ENCODE measurements at regions not wholly inside any gene's neighbourhood (a gene's known extent, or its start where the extent isn't known, plus 50 kb on each side); places are given as distances from the start of the nearest gene placed in this dataset.
"Not testable (repeated sequence)": the region's sequence is repeated elsewhere in the genome, so short reads cannot be mapped to it uniquely, and the experiment has no call there.

DNA sequence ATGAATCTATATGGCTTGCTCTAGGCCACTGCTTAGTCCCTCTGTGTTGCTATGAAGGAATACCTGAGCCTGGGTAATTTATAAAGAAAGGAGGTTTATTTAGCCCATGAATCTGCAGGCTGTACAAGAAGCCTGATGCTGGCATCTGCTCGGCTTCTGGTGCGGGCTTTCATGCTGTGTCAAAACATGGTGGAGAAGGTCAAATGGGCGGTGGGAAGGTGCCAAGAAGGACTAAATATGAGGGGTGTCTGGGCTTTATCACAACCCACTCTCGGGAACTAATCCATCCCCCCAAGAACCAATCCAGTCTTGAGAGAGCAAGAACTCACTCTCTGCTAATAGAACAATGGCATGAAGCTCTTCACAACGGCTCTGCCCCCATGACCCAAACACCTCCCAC is 481.6 kb downstream of the EIPR1 start:
- no peak for DNase-seq (ENCODE audit: low read depth)

DNA sequence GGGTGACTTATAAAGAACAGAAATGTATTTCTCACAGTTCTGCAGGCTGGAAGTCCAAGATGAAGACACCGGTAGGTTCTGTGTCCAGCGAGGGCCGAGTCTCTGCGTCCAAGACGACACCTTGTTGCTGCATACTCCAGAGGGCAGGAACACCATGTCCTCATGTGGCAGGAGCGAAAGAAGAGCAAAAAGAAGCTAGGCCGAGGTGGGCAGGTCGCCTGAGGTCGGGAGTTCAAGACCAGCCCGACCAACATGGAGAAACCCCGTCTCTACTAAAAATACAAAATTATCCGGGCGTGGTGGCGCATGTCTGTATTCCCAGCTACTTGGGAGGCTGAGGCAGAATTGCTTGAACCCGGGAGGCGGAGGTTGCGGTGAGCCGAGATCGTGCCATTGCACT is 483.6 kb downstream of the EIPR1 start:
- DNase-seq (ENCODE audit: low read depth): not testable (repeated sequence)

DNA sequence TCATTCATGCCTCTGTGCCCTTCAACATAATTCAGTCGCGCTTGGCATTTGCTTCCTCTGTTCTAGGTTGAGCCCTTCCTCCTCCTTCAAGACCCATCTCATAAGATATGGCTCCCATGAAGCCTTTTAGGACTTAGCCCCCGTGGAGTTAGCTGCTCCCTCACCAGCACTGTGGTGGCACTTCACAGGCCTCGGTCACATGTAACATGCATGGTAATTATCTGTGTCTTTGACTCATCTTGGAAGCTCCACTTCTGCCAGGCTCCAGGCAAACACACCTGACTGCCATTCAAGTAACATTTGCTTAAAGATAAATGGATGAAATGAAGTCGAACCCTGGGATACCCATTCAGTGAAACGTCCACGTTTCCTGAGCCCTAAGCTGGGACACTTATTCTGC is 484.7 kb downstream of the EIPR1 start:
- DNase-seq (ENCODE audit: low read depth): no peak

DNA sequence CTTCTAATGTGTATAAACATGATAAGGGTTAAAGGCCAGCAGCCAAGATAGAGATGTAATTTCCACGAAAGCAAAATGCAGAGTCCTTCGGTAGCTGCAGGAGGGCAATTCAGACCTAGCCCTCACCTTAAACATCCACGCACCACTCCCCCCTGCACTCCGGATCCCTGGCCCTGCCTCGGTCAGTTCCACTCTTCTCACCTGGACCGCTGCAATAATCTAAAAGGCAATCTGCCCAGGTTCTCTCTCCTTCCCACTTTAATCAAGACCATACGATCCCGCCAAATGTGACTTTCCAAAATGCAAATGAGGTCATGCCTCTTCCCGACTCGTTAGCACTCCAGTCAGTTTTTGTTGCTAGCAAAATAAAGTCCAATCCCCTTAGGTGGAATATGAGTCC is 485.2 kb downstream of the EIPR1 start:
- no peak for DNase-seq (ENCODE audit: low read depth)

DNA sequence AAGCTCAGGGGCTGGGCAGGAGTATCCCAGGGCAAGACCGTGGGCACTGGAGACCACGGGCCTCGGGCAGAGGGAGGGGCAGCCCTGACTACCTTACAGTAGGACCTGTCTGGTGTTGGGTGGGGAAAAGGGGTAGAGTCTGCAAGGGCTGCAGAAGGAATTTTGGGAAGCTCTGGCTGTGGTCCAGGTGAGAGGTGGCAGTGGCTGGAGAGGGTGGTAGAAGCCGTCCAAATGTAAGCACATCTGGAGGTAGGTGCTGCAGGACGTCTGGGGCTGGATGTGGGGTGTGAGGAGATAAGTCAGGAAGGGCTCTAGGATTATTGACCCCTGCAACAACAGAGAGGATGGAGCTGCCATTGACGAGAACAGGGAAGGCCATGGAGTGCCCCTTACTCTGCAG is 486.7 kb downstream of the EIPR1 start:
- no peak for DNase-seq (ENCODE audit: low read depth)

DNA sequence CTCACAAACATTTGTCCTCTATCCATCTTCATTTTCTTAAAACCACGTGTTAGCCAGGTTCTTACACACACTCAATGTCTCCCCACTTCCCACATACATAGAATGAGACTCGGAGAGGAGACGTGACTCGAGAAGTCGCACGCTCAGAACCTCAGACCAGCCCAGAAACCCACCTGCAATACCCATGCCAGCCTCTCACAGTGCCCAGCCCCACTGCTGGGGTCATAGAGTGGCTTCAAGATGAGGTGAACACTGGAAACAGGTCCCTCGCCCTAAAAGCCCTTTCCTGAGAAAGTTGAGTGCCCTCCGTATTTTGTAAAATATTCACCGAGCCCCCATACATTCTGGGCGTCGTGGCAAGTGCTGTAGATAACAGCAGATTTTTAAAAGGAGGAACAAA is 487.4 kb downstream of the EIPR1 start:
- no peak for DNase-seq (ENCODE audit: low read depth)

DNA sequence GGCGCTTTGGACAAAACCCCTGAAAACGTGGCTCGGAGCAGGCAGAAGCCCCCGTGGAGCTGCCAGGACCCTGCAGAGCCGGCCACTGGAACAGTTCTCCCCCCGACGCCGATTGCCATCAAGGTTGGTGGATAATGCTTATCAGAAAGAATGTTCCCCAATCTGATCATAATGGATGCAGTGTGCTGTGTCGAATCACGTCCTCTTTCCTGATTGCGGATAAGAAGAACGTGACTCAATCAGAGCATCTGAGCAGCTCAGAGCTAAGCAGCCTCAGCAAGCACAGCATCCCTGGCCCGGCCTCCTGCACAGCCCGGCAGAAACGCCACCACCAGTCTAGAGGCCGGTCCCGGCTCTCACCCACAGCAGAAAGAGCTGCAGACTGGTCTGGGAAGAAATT is 488.0 kb downstream of the EIPR1 start:
- DNase-seq (ENCODE audit: low read depth): no peak

DNA sequence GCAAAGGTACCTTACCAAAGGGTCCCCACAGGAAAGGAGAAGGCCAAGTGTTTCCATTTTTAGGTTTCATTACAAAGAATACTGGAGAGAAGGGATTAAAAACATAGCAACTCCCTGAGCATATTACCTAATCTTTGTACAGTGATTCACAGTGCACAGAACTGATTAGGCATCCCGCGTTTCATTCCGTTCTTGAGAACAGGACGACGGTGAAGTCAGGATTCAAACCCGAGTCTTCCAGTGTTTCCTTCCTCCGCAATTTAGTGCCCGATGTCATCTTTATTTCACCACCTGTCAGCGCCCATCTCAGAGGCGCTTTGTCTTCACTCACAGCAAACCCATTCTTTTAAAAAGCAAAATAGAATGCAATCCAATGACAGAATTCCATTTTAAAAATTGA is 488.5 kb downstream of the EIPR1 start:
- DNase-seq (ENCODE audit: low read depth): no peak

DNA sequence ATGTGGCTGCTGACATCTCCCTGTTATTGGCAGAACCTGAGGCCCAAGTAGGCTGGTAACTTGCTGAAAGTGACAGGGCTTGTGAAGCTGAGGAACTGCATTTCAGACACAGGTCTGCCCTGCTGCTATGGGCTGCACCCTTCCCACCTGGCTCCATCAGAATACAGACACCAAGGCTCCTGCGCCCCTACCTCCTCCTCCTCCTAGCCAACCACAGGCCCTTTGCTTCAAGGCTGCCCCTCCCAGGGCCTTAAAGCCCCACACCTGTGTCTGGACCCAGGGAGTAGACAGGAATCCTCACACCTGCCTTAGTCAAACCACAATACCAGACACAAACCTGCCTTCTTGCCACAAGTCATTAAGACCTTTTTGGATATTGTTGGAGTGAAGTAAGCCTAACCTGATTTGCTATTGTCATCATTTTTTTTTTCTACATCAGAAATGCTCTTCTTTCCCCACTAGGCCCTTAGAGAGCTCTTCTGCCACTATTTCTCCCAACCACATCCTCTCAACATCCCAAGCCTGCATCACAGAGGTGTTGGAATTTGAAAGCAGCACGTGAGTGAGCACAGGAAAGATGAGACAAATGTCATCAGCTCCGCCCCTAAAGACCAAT is 489.7 kb downstream of the EIPR1 start:
- DNase-seq (ENCODE audit: low read depth): no peak

DNA sequence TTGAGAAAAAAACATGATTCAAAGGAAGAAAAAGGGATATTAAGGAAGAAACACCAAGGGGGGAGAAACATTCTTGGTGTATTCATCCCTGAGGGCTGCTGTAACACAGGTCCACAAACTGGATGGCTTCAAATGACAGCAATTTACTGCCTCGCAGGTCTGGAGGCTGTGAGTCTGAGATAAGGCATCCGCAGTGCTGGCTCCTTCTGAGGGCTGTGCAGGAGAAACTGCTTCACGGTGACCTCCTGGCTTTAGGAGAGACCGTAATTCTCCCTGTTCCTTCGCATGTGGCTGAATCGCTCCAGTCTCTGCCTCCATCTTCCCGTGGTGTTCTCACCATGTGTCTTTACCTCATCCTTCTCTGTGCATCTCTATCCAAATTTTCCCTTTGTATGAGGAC is 490.7 kb downstream of the EIPR1 start:
- DNase-seq (ENCODE audit: low read depth): no peak

DNA sequence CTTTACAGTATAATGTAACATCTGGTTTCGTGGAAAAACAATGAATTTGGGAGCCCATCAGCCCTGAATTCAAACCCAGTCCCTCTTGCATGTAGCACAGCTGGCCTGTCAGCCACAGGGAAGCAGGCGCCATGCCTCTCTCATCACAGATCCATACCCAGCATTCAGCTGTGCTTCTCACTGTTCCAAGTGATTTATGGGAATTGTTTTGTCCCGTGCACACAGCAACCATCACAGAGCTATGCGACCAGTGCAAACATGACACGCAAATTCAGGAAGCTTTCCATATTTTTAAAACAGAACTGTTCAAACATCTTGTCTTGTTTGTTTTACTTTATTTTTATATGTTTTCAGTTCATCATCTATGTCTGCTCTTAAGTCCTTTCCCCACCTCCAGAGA is 496.1 kb downstream of the EIPR1 start:
- DNase-seq (ENCODE audit: low read depth): no peak

DNA sequence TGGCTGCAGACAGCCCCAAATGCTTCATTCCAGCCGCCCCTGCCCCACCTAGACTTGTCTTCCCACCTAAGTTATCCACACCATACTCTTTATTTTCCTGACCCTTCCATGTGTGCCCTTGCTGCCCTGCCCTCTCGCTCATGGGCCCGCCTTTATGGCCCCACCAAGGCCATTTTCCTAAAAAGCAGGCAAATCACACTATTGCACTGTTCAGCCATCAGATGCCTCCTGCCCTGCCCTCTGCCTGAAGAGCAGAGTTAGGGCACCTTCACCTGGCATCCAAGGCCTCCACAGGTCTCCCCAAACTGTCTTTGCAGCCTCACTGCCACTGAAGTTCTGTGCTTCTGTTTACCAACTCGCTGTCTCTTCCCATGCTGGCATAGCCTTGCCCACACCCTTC is 496.7 kb downstream of the EIPR1 start:
- no peak for DNase-seq (ENCODE audit: low read depth)

DNA sequence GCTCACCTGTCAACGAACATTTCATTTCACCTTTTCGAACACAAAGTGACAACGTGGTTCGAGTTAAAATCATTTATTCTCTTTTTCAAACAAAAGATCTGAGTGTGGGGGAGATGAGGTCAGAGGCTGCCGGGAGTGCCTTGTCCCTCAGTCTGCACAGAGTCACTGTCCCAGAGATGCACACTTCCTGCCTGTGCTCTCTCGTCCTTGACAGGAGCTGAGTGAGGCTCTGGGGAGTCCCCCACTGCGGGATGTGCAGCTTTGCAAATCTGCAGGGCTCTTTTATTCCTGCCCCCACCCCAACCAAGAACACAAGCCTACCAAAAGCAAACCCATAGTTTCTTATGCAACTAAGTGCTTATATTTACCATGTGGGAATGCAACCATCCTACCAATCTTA is 497.8 kb downstream of the EIPR1 start:
- no peak for DNase-seq (ENCODE audit: low read depth)

DNA sequence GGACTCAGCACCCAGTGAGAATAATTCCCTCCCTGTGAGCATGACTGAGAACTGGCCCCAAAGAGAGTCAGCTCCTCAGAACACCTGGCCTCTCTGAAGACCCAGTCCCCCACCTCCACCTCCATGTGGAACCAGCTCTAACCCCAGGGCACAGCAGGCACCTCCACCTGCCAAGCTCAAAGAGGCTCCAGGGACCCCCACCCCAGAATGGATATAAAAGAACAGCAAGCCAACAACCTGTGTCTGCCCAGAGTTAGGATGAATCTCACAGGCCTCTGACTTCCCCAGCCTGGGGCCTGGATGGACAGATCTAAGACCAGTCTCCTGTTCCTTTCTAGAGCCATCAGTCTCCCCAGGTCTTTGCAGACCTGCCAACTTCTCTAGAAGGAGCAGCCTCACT is 498.5 kb downstream of the EIPR1 start:
- no peak for DNase-seq (ENCODE audit: low read depth)

DNA sequence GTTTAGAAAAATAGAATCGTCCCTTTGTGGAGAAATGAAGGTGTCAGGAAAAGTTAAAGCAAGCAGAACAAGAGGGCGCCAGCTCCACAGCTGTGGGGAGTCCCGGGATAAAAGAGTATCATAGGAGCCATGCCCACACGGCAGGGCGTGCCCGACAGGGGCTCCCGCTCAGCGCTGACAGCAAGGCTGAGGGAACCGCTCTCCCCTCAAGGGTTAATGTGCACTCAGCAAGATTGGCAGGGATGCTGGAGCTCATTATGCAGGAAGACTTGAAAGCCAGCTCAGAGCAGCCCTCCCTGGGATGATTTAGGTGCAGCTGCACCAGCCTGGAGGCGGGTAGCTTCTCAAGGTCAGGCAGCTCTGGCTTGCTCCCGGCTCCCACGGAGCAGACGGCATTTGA is 500.2 kb downstream of the EIPR1 start:
- DNase-seq (ENCODE audit: low read depth): no peak

DNA sequence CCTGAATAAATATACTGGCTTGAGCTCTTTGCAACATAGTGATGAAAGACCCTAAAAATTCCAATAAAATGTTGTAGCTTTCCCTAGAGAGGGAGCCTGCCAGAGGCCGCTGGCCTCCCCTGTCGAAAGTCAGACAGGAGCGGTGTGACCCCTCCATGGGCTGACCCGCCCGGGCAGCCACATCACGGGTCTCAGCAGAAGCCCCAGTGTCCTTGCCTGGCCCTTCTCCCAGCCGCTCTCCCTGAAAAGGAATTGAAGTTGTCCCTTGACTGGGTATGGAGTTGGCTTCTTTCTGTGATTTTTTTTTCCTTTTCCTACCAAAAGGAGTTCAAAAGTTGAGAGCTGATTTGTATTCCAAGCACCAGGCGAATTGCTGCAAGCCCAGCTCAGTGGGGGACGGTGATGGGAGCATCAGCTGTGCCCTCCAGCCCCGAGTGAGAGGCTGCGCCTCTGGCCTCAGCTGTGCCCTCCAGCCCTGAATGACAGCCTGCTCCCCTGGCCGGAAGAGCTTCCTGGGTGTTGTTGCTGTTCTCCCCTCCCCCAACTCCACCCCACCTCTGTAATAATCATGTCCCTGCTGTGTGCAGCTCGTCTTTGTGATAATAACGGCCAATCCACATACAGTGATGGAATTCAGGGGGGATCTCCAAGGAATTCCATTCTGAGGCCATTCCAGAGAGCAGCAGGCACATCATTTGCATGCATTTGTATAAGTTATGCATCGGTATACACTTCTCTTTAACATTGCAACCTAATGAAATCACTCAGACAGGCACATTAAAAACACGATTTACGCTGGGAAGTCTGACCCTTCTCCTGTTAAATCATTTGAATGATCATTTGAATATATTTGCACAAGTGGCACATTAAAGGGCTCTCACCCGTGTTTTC is 501.0 kb downstream of the EIPR1 start:
- DNase-seq (ENCODE audit: low read depth): no peak

DNA sequence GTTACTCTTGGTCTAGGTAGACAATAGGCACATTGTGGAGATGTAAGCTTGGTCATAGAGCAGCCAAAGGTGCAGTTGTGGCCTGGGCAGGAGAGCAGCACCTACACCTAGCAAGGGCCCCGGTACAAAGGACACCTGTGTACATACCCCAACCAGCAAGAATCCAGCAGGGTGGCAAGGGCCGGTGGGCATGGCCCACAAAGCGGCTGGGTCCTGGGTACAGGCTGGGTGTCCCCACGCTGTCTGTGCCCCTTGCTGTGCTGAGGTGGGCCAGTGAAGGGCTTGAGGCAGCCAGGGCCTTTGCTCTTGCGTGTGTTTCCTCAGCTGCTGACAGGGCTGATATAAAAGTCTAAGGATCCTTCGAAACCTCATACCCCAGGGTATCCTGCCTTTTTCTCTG is 501.8 kb downstream of the EIPR1 start:
- DNase-seq (ENCODE audit: low read depth): no peak

DNA sequence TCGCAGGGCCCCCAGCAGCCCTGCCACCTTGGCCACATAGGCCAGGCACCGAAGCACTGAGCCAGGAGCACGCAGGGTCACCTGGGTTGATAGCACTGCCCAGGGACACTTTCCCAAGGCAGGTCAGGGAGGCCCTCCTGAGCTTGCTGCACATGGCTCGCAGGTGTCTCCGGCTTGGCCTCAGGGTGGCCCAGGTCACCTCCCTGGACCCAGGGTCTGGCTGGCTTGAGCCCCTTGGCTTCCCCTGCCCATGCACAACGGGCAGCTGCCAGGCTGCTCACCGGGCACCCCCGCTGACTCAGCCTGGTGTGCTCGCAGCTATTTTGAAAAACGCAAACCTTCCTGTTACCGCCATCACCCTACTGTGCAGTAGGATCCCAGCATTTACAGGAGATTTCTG is 502.3 kb downstream of the EIPR1 start:
- DNase-seq (ENCODE audit: low read depth): no peak

DNA sequence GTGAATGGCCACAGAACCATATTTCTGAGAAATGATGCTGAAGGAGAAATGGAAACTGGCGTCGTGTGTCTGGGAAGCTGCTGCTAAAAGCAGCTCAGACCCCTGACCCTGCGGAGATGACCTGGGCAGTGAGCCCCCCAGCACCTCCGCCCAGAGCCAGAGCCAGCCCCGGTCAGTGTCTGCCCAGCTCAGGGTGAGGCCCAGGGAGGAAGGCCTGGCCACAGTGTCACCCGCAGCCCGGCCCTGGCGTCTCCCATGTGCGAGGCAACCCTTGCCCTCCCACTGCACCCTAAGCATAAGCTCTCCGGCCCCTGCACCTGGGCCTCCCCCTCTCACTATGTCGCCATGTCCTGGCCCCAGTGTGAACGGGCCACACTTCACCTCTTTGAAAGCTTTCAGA is 502.8 kb downstream of the EIPR1 start:
- DNase-seq (ENCODE audit: low read depth): no peak

DNA sequence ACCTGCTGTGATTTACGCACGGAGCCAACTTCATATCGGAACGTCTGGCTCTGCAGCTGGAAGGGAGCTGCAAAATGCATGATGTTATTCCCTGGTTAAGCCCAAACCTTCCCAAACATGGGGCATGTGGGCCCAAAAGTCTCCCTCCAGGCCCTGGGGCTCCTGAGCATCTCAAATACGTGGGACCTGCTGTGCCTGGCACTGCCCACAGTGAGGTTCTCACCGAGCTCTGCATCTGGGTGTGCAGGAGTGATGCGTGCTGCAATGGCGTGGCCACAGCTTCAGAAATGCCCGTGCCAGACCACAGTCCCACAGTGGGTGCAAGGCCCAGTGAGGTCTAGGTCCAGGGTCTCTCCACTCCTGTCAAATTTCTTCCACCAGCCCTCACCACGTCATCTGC is 503.3 kb downstream of the EIPR1 start:
- DNase-seq (ENCODE audit: low read depth): no peak

DNA sequence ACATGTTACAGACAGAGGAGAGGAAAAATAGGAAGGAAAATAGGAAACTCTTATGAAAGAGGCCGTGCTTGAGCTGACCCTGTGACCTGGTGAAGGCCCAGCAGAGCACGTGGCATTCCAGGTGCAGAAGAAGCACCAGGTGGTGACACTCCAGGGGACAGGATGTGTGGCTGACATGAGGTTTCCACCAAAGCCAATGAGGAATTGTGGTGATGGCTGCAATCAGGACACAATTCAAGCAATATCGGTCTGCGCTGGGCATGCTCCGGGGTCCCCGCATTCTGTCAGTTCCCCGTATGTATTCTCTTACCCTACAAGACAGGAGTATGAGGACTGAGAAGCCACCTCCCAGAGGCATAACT is 504.2 kb downstream of the EIPR1 start:
- no peak for DNase-seq (ENCODE audit: low read depth)

DNA sequence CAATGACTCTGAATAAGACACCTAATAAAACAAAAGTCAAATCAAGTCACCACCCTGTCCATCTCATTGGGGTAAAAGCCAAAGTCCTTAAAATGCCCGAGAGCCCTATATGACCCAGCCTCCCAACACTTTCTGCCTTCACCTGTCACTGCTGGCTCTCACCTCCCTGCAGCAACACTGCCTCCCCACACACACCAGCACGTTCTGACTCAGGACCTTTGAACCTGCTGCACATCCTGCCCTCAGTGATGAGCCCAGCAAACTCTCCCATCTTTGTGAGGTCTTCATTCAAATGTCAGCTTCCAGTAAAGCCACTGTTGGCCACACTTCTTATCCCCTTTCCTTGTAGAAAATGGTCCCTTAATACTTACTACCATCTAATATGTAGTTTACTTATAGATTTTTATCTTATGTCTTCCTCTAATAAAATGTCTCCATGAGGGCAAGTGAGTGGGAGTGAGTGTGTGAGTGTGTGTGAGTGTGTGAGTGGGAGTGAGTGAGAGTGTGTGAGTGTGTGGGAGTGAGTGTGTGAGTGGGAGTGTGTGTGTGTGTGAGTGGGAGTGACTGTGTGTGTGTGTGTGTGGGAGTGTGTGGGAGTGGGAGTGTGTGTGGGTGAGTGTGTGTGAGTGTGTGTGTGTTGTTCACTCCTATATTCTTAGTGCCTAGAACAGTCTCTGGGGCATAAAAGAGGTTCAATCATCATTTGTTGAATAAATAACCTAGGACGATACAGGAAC is 504.7 kb downstream of the EIPR1 start:
- DNase-seq (ENCODE audit: low read depth): no peak

DNA sequence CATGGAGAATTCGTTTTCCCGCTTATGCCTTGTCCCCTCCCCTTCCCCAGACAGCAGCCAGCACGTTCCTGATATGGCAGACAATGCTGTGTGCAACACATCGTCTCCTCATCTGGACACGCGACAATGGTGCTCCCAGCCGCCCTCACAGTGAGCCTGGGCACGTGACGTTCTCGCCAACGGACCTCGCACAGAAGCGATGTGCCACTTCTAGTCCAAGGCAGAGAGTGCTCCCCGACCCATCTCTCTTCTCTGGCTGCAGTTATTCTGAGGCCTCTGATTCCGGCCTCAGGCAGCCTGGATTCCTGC is 505.4 kb downstream of the EIPR1 start:
- no peak for DNase-seq (ENCODE audit: low read depth)

Data from non-pigmented ciliary epithelial cell (primary cell).